ENCODE measurements at regions not wholly inside any gene's neighbourhood (a gene's known extent, or its start where the extent isn't known, plus 50 kb on each side); places are given as distances from the start of the nearest gene placed in this dataset.

GRCh38 chr12:34402899-34403705 lies 380.8 kb downstream of the ALG10 start:
- TF ChIP-seq, protein P1, sequence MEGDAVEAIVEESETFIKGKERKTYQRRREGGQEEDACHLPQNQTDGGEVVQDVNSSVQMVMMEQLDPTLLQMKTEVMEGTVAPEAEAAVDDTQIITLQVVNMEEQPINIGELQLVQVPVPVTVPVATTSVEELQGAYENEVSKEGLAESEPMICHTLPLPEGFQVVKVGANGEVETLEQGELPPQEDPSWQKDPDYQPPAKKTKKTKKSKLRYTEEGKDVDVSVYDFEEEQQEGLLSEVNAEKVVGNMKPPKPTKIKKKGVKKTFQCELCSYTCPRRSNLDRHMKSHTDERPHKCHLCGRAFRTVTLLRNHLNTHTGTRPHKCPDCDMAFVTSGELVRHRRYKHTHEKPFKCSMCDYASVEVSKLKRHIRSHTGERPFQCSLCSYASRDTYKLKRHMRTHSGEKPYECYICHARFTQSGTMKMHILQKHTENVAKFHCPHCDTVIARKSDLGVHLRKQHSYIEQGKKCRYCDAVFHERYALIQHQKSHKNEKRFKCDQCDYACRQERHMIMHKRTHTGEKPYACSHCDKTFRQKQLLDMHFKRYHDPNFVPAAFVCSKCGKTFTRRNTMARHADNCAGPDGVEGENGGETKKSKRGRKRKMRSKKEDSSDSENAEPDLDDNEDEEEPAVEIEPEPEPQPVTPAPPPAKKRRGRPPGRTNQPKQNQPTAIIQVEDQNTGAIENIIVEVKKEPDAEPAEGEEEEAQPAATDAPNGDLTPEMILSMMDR (IDR thresholded peaks at IDR 0.05; ENCODE audit: insufficient read depth, low read length, poor library complexity, severe bottlenecking) = no peak
- TF ChIP-seq EZH2phosphoT487 (conservative IDR thresholded peaks at IDR 0.05; ENCODE audit: low read length) = no peak
